Adrenal gland (tissue), 5 donors: ENCODE measurements at regions not wholly inside any gene's neighbourhood (a gene's known extent, or its start where the extent isn't known, plus 50 kb on each side); places are given as distances from the start of the nearest gene placed in this dataset.

Experiments
- POLR2A ChIP-seq, 2 donors: fragments of 450-650 bp; IDR thresholded peaks; one replicate each; pipeline ENCODE4 v1.6.1; 2017; ENCODE audit warnings: antibody characterized with exemption in 2 of 2, mild to moderate bottlenecking in 2 of 2, moderate library complexity in 1 of 2
- TF ChIP-seq, protein P1 (sequence below), 6 experiments: fragments of 450-650 bp in 4 of 6; fragments of 200-600 bp in 2 of 6; sonication (generic) in 1 of 6; IDR thresholded peaks; 1 replicate in 5 of 6; 2 replicates in 1 of 6; pipeline versions ENCODE4 v1.5.1 to v1.8.0; 2016 to 2021; ENCODE audit warnings: antibody characterized with exemption in 6 of 6, mild to moderate bottlenecking in 2 of 6, moderate library complexity in 1 of 6
- donor health status: DM: no; HTN: no; CAD: no.

DNA sequence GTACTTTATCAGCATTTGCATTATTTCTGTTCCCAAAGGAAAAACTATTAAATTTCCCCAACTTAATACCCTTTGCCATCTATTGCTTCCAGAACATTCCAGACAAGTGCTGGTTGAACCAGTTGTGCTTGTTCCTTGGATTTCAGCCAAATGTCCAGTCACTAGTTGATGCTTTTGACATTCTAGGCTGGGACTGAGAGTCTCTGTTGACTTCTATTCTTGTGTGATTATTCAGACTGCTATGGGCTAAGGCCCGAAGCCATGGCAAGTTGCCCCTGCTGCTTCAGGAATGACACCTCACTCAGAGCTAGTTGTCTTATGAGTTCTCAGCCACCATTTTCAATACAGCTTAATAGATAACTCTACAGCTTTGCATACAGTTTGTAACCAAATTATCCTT is 458.1 kb upstream of the ARGLU1 start:
- TF ChIP-seq POLR2A (IDR thresholded peaks at IDR 0.05) = no peak
- TF ChIP-seq, protein P1, sequence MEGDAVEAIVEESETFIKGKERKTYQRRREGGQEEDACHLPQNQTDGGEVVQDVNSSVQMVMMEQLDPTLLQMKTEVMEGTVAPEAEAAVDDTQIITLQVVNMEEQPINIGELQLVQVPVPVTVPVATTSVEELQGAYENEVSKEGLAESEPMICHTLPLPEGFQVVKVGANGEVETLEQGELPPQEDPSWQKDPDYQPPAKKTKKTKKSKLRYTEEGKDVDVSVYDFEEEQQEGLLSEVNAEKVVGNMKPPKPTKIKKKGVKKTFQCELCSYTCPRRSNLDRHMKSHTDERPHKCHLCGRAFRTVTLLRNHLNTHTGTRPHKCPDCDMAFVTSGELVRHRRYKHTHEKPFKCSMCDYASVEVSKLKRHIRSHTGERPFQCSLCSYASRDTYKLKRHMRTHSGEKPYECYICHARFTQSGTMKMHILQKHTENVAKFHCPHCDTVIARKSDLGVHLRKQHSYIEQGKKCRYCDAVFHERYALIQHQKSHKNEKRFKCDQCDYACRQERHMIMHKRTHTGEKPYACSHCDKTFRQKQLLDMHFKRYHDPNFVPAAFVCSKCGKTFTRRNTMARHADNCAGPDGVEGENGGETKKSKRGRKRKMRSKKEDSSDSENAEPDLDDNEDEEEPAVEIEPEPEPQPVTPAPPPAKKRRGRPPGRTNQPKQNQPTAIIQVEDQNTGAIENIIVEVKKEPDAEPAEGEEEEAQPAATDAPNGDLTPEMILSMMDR (IDR thresholded peaks at IDR 0.05) = no peak
